Osteocyte (in vitro differentiated cells): ENCODE measurements at regions not wholly inside any gene's neighbourhood (a gene's known extent, or its start where the extent isn't known, plus 50 kb on each side); places are given as distances from the start of the nearest gene placed in this dataset.

Experiments used
- DNase-seq: peaks from one replicate; pipeline ENCODE4 v3.0.0; 2021; ENCODE audit warnings: mixed read lengths; ENCODE audit not compliant: unreplicated experiment; ENCODE audit errors: extremely low spot score
- H3K27ac Mint-ChIP-seq: one replicate; pipeline ENCODE4 v1.8.0; 2021; ENCODE audit warnings: mild to moderate bottlenecking, mixed read lengths; ENCODE audit not compliant: unreplicated experiment
- H3K27me3 Mint-ChIP-seq: one replicate; pipeline ENCODE4 v1.8.0; 2021; ENCODE audit warnings: mixed read lengths; ENCODE audit not compliant: unreplicated experiment
- H3K36me3 Mint-ChIP-seq: one replicate; pipeline ENCODE4 v1.8.0; 2021; ENCODE audit warnings: mixed read lengths; ENCODE audit not compliant: unreplicated experiment
- H3K4me1 Mint-ChIP-seq: one replicate; pipeline ENCODE4 v1.8.0; 2021; ENCODE audit warnings: mixed read lengths; ENCODE audit not compliant: unreplicated experiment
- H3K4me3 Mint-ChIP-seq: one replicate; pipeline ENCODE4 v1.8.0; 2021; ENCODE audit warnings: mild to moderate bottlenecking, moderate library complexity, mixed read lengths; ENCODE audit not compliant: unreplicated experiment
- H3K9me3 Mint-ChIP-seq: one replicate; pipeline ENCODE4 v1.8.0; 2021; ENCODE audit warnings: mixed read lengths; ENCODE audit not compliant: unreplicated experiment
- CTCF ChIP-seq: fragments of 200-600 bp; sonication (generic); IDR thresholded peaks from 2 replicates; pipeline ENCODE4 v1.5.0; 2021; ENCODE audit warnings: antibody characterized with exemption, mild to moderate bottlenecking, moderate library complexity

- Mint-ChIP-seq H3K27me3 (no peaks in the 10 kb centered on the region), H3K4me1 (peaks cover 24% of the 10 kb centered on the region), H3K9me3 (no peaks in the 10 kb centered on the region), H3K27ac (no peak overlapping the region), H3K36me3 (no peaks in the 10 kb centered on the region), H3K4me3 (no peak overlapping the region)
- no peak for TF ChIP-seq CTCF
- DNase-seq, result no peak
Measured at GRCh38 chr3:170725285-170725731, 139.4 kb upstream of the SLC7A14 start.

GRCh38 chr3:170724599-170725280, 138.9 kb upstream of the SLC7A14 start:
- Mint-ChIP-seq H3K27me3 (no peaks in the 10 kb centered on the region), H3K4me1 (peaks cover 19% of the 10 kb centered on the region), H3K27ac (no peak overlapping the region), H3K9me3 (no peaks in the 10 kb centered on the region), H3K36me3 (no peaks in the 10 kb centered on the region), H3K4me3 (no peak overlapping the region)
- TF ChIP-seq CTCF, result no peak
- DNase-seq, result no peak

GRCh38 chr3:170723241-170723640, 137.4 kb upstream of the SLC7A14 start:
- Mint-ChIP-seq H3K4me3 (no peak overlapping the region), H3K27ac (no peak overlapping the region), H3K4me1 (peaks cover 19% of the 10 kb centered on the region), H3K9me3 (no peaks in the 10 kb centered on the region), H3K36me3 (no peaks in the 10 kb centered on the region), H3K27me3 (no peaks in the 10 kb centered on the region)
- TF ChIP-seq CTCF, result no peak
- DNase-seq, result no peak

- Mint-ChIP-seq H3K27me3 (no peaks in the 10 kb centered on the region), H3K36me3 (peaks cover 2% of the 10 kb centered on the region), H3K27ac (no peak overlapping the region), H3K4me3 (no peak overlapping the region), H3K4me1 (peaks cover 31% of the 10 kb centered on the region), H3K9me3 (no peaks in the 10 kb centered on the region)
- no peak for TF ChIP-seq CTCF
- DNase-seq, result no peak
Measured at GRCh38 chr3:170721563-170721962, 135.7 kb upstream of the SLC7A14 start.

GRCh38 chr3:170719300-170719699, 133.4 kb upstream of the SLC7A14 start:
- no peak overlapping the region for H3K4me3 Mint-ChIP-seq
- no peaks in the 10 kb centered on the region for H3K27me3 Mint-ChIP-seq
- no peaks in the 10 kb centered on the region for H3K9me3 Mint-ChIP-seq
- H3K4me1 Mint-ChIP-seq, result peaks cover 36% of the 10 kb centered on the region
- no peak for DNase-seq
- no peak overlapping the region for H3K27ac Mint-ChIP-seq
- TF ChIP-seq CTCF, result no peak
- peaks cover 2% of the 10 kb centered on the region for H3K36me3 Mint-ChIP-seq
